ENCODE measurements at regions not wholly inside any gene's neighbourhood (a gene's known extent, or its start where the extent isn't known, plus 50 kb on each side); places are given as distances from the start of the nearest gene placed in this dataset.
A peak's percentile ranks its signal among the peaks of the same experiment; 100 is the strongest.

DNA sequence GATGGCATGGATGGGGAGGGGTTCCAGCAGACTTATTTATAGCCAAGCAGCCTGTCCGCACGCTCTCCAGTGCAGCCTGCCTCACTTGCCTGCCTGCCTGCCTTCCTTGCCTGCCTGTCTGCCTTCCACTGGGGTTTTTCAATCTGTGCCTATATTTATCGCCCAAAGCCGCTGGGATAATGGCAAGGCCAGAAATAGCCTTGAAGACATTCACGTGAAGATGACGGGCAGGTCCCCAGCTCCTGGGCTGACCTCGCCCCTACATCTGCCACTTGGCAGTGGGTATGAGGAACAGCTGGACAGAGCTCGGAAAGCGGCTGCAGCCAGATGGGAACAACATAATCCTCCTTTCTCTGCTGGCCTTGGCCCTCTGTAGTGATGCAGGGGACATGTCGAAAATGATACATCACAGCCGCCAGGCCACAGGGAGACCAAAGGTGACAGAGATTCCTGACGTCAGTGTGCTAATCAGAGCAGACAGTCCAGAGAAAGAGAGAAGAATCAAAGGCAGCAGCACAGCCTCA, 53.3 kb downstream of the PITPNM2 start:
- no peak for FAIRE-seq
- TF ChIP-seq RFX5 (IDR thresholded peaks at IDR 0.05; ENCODE audit: borderline replicate concordance, low read depth, low read length) (no peak), BCL11A (IDR thresholded peaks at IDR 0.05; ENCODE audit: low read depth in 2 of 2, low read length in 2 of 2) (no peak), YY1 (IDR thresholded peaks at IDR 0.05; ENCODE audit: low read depth, low read length) (no peak), NANOG (IDR thresholded peaks at IDR 0.05; ENCODE audit: insufficient read depth, low read depth, low read length, poor library complexity, severe bottlenecking) (no peak), NRF1 (IDR thresholded peaks at IDR 0.05; ENCODE audit: low read depth, low read length) (no peak), TAF1 (IDR thresholded peaks at IDR 0.05; ENCODE audit: low read depth, low read length) (no peak), EP300 (IDR thresholded peaks at IDR 0.05; ENCODE audit: borderline replicate concordance in 1 of 2, low read depth in 2 of 2, low read length in 2 of 2) (no peak), CBX8 (IDR thresholded peaks at IDR 0.05; ENCODE audit: borderline replicate concordance, low read depth, low read length) (no peak), TBP (IDR thresholded peaks at IDR 0.05; ENCODE audit: low read depth, low read length) (no peak), RBBP5 (IDR thresholded peaks at IDR 0.05; ENCODE audit: borderline replicate concordance, low read depth, low read length) (no peak), SRF (IDR thresholded peaks at IDR 0.05; ENCODE audit: low read depth, low read length) (no peak), SIX5 (IDR thresholded peaks at IDR 0.05; ENCODE audit: low read depth, low read length) (no peak), CHD1 (IDR thresholded peaks at IDR 0.05; ENCODE audit: low read depth, low read length) (no peak)
- TF ChIP-seq, protein P1, sequence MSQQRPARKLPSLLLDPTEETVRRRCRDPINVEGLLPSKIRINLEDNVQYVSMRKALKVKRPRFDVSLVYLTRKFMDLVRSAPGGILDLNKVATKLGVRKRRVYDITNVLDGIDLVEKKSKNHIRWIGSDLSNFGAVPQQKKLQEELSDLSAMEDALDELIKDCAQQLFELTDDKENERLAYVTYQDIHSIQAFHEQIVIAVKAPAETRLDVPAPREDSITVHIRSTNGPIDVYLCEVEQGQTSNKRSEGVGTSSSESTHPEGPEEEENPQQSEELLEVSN (IDR thresholded peaks at IDR 0.05): no peak

More for the DNA sequence above, 53.3 kb downstream of the PITPNM2 start:
- H4K5ac ChIP-seq (ENCODE audit: insufficient read length, low read depth, low read length): no peak overlapping the region
- no peaks in the 10 kb centered on the region for H3K9me3 ChIP-seq (ENCODE audit: insufficient read depth in 2 of 2, low read depth in 1 of 2, low read length in 1 of 2)
- H2AK5ac ChIP-seq (ENCODE audit: low read depth, low read length): 0 out of 2 replicates have a peak overlapping the region, but pooled peaks have one; percentile 8
- H3K4ac ChIP-seq (replicated peaks; ENCODE audit: insufficient read length, low read depth, low read length): no peak overlapping the region
- no peaks in the 10 kb centered on the region for H4K20me1 ChIP-seq (replicated peaks in 1 of 2; ENCODE audit: control insufficient read depth in 1 of 2, insufficient read depth in 2 of 2, low read length in 2 of 2)
- H3K79me2 ChIP-seq (ENCODE audit: control insufficient read depth in 1 of 2, insufficient read depth in 2 of 2, low read length in 2 of 2): no peaks in the 10 kb centered on the region; a peak in 1 of 4 replicates
- DNase-seq (ENCODE audit: low read depth in 1 of 2, low spot score in 2 of 2): no peak
- no peaks in the 10 kb centered on the region for H3K23me2 ChIP-seq (ENCODE audit: low read depth, low read length)
- no peak overlapping the region; the same call in 1 of the 2 replicates for H2BK5ac ChIP-seq (ENCODE audit: low read depth, low read length)
- H2BK120ac ChIP-seq (replicated peaks; ENCODE audit: low read depth, low read length): no peak overlapping the region
- no peak overlapping the region for H3K9ac ChIP-seq (replicated peaks in 1 of 4; ENCODE audit: extremely low read depth in 1 of 4, low read depth in 3 of 4, low read length in 3 of 4)
- ChIA-PET CTCF (ENCODE audit: partially characterized antibody) (interaction anchor here (1.7 kb wide), 1 partner anchor 17 kb away, joined by 4 read pairs; no protein-coding TSS in a partner anchor), POLR2A (ENCODE audit: partially characterized antibody) (interaction anchor here (1.3 kb wide), 1 partner anchor 18 kb away, joined by 3 read pairs; no protein-coding TSS in a partner anchor)
- no peak overlapping the region for H3K4me2 ChIP-seq (ENCODE audit: insufficient read depth in 1 of 2, low read depth in 2 of 2, low read length in 2 of 2)
- no peak overlapping the region for H3K56ac ChIP-seq (replicated peaks; ENCODE audit: insufficient read length, low read depth, low read length)
- H3K18ac ChIP-seq (ENCODE audit: extremely low read depth, low read length): no peak overlapping the region
- no peak overlapping the region for H2BK12ac ChIP-seq (ENCODE audit: low read depth, low read length)
- no peaks in the 10 kb centered on the region for H3K36me3 ChIP-seq (ENCODE audit: control insufficient read depth in 2 of 4, insufficient read depth in 4 of 4, low read length in 3 of 4)
- 96% methylated on average over 10 of the region's 12 CpGs; no CpG with 5 or more reads in 1 of the 2 experiments for WGBS, 2 experiments (ENCODE audit: extremely low coverage in 1 of 2, insufficient coverage in 1 of 2, insufficient read length in 1 of 2, insufficient replicate concordance in 2 of 2, low coverage in 1 of 2, low lambda C conversion rate in 2 of 2, missing lambda C conversion rate in 1 of 2)
- no peak overlapping the region for H2BK15ac ChIP-seq (ENCODE audit: low read length)
- H2BK20ac ChIP-seq (ENCODE audit: low read length): no peak overlapping the region
- no peak overlapping the region for H3K27ac ChIP-seq (ENCODE audit: low read depth, low read length)
- H4K8ac ChIP-seq (ENCODE audit: extremely low read depth, insufficient read depth, low read length): no peak overlapping the region
- no peaks in the 10 kb centered on the region for H3K79me1 ChIP-seq (ENCODE audit: low read depth, low read length)
- peaks cover 4 to 6% (median 6%) of the 10 kb centered on the region in 4 experiments for H3K4me1 ChIP-seq (replicated peaks in 1 of 4; ENCODE audit: control insufficient read depth in 3 of 4, insufficient read depth in 4 of 4, low read length in 3 of 4)
- H3K4me3 ChIP-seq (ENCODE audit: extremely low read depth in 1 of 4, insufficient read depth in 2 of 4, low read depth in 3 of 4, low read length in 4 of 4): no peak overlapping the region
- H3K23ac ChIP-seq (ENCODE audit: insufficient read length): no peak overlapping the region
- H2AFZ ChIP-seq (ENCODE audit: low read length): no peak overlapping the region
- H3K14ac ChIP-seq (ENCODE audit: insufficient read length): no peak overlapping the region
- no peaks in the 10 kb centered on the region for H3K27me3 ChIP-seq (replicated peaks in 1 of 4; ENCODE audit: control insufficient read depth in 3 of 4, extremely low read depth in 1 of 4, insufficient read depth in 3 of 4, low read length in 3 of 4)
- H4K91ac ChIP-seq (replicated peaks; ENCODE audit: insufficient read length, low read length): no peak overlapping the region
